GM23338 (cell line): ENCODE measurements at regions not wholly inside any gene's neighbourhood (a gene's known extent, or its start where the extent isn't known, plus 50 kb on each side); places are given as distances from the start of the nearest gene placed in this dataset.

Source experiments
- ATAC-seq: fragments of 200-7000 bp; cut with Tn5 transposase; 3 replicates; pipeline ENCODE4 v1.9.1; 2020
- DNase-seq: peaks from one replicate; pipeline ENCODE4 v3.0.0-alpha.2; 2015; ENCODE audit warnings: low spot score
- H2AFZ ChIP-seq: fragments of 200-600 bp; sonication (generic); 2 replicates; pipeline ENCODE4 v1.8.0; 2016; ENCODE audit warnings: antibody characterized with exemption, mild to moderate bottlenecking, moderate library complexity
- H3F3A ChIP-seq: fragments of 200-600 bp; sonication (generic); replicated peaks from 2 replicates; pipeline ENCODE4 v1.8.0; 2017; ENCODE audit warnings: antibody characterized with exemption, mixed run types, low read depth
- H3K27ac ChIP-seq: fragments of 200-600 bp; sonication (generic); 2 replicates; pipeline ENCODE4 v1.6.1; 2016; ENCODE audit warnings: low read depth
- H3K27me3 ChIP-seq: fragments of 200-600 bp; sonication (generic); 2 replicates; pipeline ENCODE4 v1.8.0; 2016; ENCODE audit warnings: mild to moderate bottlenecking, mixed run types, moderate library complexity; ENCODE audit not compliant: insufficient read depth
- H3K36me3 ChIP-seq: fragments of 200-600 bp; sonication (generic); 2 replicates; pipeline ENCODE4 v1.8.0; 2016; ENCODE audit warnings: mild to moderate bottlenecking; ENCODE audit not compliant: insufficient read depth
- H3K4me1 ChIP-seq: fragments of 200-600 bp; sonication (generic); 2 replicates; pipeline ENCODE4 v1.8.0; 2016; ENCODE audit warnings: mild to moderate bottlenecking, moderate library complexity; ENCODE audit not compliant: insufficient read depth
- H3K4me2 ChIP-seq: fragments of 200-600 bp; sonication (generic); 2 replicates; pipeline ENCODE4 v1.7.1; 2017; ENCODE audit warnings: mixed run types
- H3K4me3 ChIP-seq: fragments of 200-600 bp; sonication (generic); 2 replicates; pipeline ENCODE4 v1.6.1; 2016; ENCODE audit warnings: mixed run types
- H3K79me2 ChIP-seq: fragments of 200-600 bp; sonication (generic); replicated peaks from 2 replicates; pipeline ENCODE4 v1.8.0; 2017; ENCODE audit warnings: mild to moderate bottlenecking; ENCODE audit not compliant: insufficient read depth
- H3K9me2 ChIP-seq: fragments of 200-600 bp; sonication (generic); 2 replicates; pipeline ENCODE4 v1.8.0; 2017; ENCODE audit not compliant: insufficient read depth
- H4K20me1 ChIP-seq: fragments of 200-600 bp; sonication (generic); replicated peaks from 2 replicates; pipeline ENCODE4 v1.8.0; 2017; ENCODE audit warnings: mild to moderate bottlenecking; ENCODE audit not compliant: insufficient read depth
- H3K27ac Mint-ChIP-seq: 2 replicates; pipeline ENCODE4 v1.8.0; 2020; ENCODE audit warnings: inconsistent platforms, mild to moderate bottlenecking, moderate library complexity, mixed read lengths
- H3K27me3 Mint-ChIP-seq: 3 replicates; pipeline ENCODE4 v1.8.0; 2022; ENCODE audit warnings: low read depth, mild to moderate bottlenecking, moderate library complexity, mixed read lengths, inconsistent platforms; ENCODE audit not compliant: insufficient read depth, poor library complexity
- H3K36me3 Mint-ChIP-seq: 3 replicates; pipeline ENCODE4 v1.8.0; 2021; ENCODE audit warnings: low read depth, mild to moderate bottlenecking, inconsistent platforms, moderate library complexity, mixed read lengths
- H3K4me1 Mint-ChIP-seq: 3 replicates; pipeline ENCODE4 v1.8.0; 2020; ENCODE audit warnings: mild to moderate bottlenecking, inconsistent platforms, mixed read lengths
- H3K4me3 Mint-ChIP-seq: 3 replicates; pipeline ENCODE4 v1.8.0; 2021; ENCODE audit warnings: moderate library complexity, mild to moderate bottlenecking, inconsistent platforms, mixed read lengths
- H3K9me3 Mint-ChIP-seq: 3 replicates; pipeline ENCODE4 v1.8.0; 2020; ENCODE audit warnings: moderate library complexity, mild to moderate bottlenecking, inconsistent platforms, mixed read lengths
- CREB1 ChIP-seq: fragments of 250-450 bp; sonication (Bioruptor Pico); IDR thresholded peaks from 2 replicates; pipeline ENCODE4 v1.5.0; 2020; ENCODE audit warnings: low read depth, mild to moderate bottlenecking, moderate library complexity
- CTCF ChIP-seq, 2 experiments: fragments of 200-600 bp in 1 of 2; sonication (generic) in 1 of 2; conservative IDR thresholded peaks; 2 replicates each; pipeline versions ENCODE4 v1.5.1 to v1.6.1; 2016 to 2017; ENCODE audit warnings: antibody characterized with exemption in 2 of 2, low read depth in 2 of 2, mild to moderate bottlenecking in 2 of 2, moderate library complexity in 1 of 2
- ETS1 ChIP-seq: IDR thresholded peaks from 2 replicates; pipeline ENCODE4 v1.6.1; 2016; ENCODE audit warnings: antibody characterized with exemption
- EZH2 ChIP-seq: fragments of 200-600 bp; sonication (generic); IDR thresholded peaks from one replicate; pipeline ENCODE4 v1.8.0; 2017; ENCODE audit warnings: antibody characterized with exemption, mild to moderate bottlenecking, low read depth; ENCODE audit not compliant: unreplicated experiment
- EZH2phosphoT487 ChIP-seq: fragments of 200-600 bp; sonication (generic); IDR thresholded peaks from one replicate; pipeline ENCODE4 v1.8.1; 2018; ENCODE audit warnings: antibody characterized with exemption; ENCODE audit not compliant: unreplicated experiment
- JUNB ChIP-seq: IDR thresholded peaks from one replicate; pipeline ENCODE4 v1.6.1; 2016; ENCODE audit warnings: antibody characterized with exemption; ENCODE audit not compliant: unreplicated experiment
- NANOG ChIP-seq: IDR thresholded peaks from 2 replicates; pipeline ENCODE4 v1.6.1; 2016; ENCODE audit warnings: antibody characterized with exemption, borderline replicate concordance
- POLR2AphosphoS5 ChIP-seq: IDR thresholded peaks from 2 replicates; pipeline ENCODE4 v1.6.1; 2016; ENCODE audit warnings: antibody characterized with exemption, low read depth
- REST ChIP-seq: IDR thresholded peaks from one replicate; pipeline ENCODE4 v1.6.1; 2018; ENCODE audit warnings: antibody characterized with exemption; ENCODE audit not compliant: unreplicated experiment
- STAT1 ChIP-seq: IDR thresholded peaks from one replicate; pipeline ENCODE4 v1.6.1; 2016; ENCODE audit warnings: antibody characterized with exemption; ENCODE audit not compliant: unreplicated experiment
- ZNF114 ChIP-seq: fragments of 250-450 bp; sonication (Bioruptor Pico); IDR thresholded peaks from 2 replicates; pipeline ENCODE4 v1.5.0; 2020; ENCODE audit warnings: mild to moderate bottlenecking, moderate library complexity
- ZNF331 ChIP-seq: fragments of 250-450 bp; sonication (Bioruptor Pico); IDR thresholded peaks from 2 replicates; pipeline ENCODE4 v1.5.0; 2020; ENCODE audit warnings: low read depth, mild to moderate bottlenecking, moderate library complexity

GRCh38 chr1:218945050-218945449 is 228.6 kb upstream of the LYPLAL1 start (continued):
- TF ChIP-seq CTCF (conservative IDR thresholded peaks at IDR 0.05; ENCODE audit: low read depth in 2 of 2) (no peak), EZH2 (no peak)

- H3K27me3 ChIP-seq: no peaks in the 10 kb centered on the region
- peaks cover 15% of the 10 kb centered on the region; the same call in 1 of the 2 replicates for H3K9me2 ChIP-seq
- Mint-ChIP-seq H3K4me1 (no peaks in the 10 kb centered on the region), H3K27ac (no peak overlapping the region), H3K36me3 (no peaks in the 10 kb centered on the region), H3K4me3 (no peak overlapping the region), H3K27me3 (no peaks in the 10 kb centered on the region), H3K9me3 (peaks cover 3% of the 10 kb centered on the region; the same call in 1 of the 3 replicates)
- no peaks in the 10 kb centered on the region for H3K36me3 ChIP-seq
- no peak for ATAC-seq
- H4K20me1 ChIP-seq: no peaks in the 10 kb centered on the region
- H3F3A ChIP-seq: no peaks in the 10 kb centered on the region
- H3K79me2 ChIP-seq: no peaks in the 10 kb centered on the region
- no peak for DNase-seq
- H3K27ac ChIP-seq: no peak overlapping the region
- H2AFZ ChIP-seq: no peak overlapping the region
- H3K4me3 ChIP-seq: no peak overlapping the region
- H3K4me2 ChIP-seq: no peak overlapping the region
- no peaks in the 10 kb centered on the region for H3K4me1 ChIP-seq
- TF ChIP-seq REST: no peak
- TF ChIP-seq CTCF (conservative IDR thresholded peaks at IDR 0.05; ENCODE audit: low read depth in 2 of 2): no peak
- no peak for TF ChIP-seq ETS1
- no peak for TF ChIP-seq ZNF331 (CRISPR knock-in tag)
- no peak for TF ChIP-seq JUNB
- no peak for TF ChIP-seq NANOG
- TF ChIP-seq EZH2phosphoT487: no peak
- no peak for TF ChIP-seq POLR2AphosphoS5
- no peak for TF ChIP-seq CREB1 (CRISPR knock-in tag)
- TF ChIP-seq ZNF114: no peak
- TF ChIP-seq EZH2: no peak
- no peak for TF ChIP-seq STAT1
Measured at GRCh38 chr1:218946147-218946546, 227.5 kb upstream of the LYPLAL1 start.
